HEK293 (cell line): ENCODE measurements at regions not wholly inside any gene's neighbourhood (a gene's known extent, or its start where the extent isn't known, plus 50 kb on each side); places are given as distances from the start of the nearest gene placed in this dataset.

Experiments used
- CTCF ChIP-seq: fragments of 450-650 bp; formaldehyde crosslinking; IDR thresholded peaks from 2 replicates; pipeline ENCODE4 v1.5.1; 2016; ENCODE audit warnings: missing biosample characterization, missing genetic modification characterization
- RBAK ChIP-seq: fragments of 450-650 bp; formaldehyde crosslinking; IDR thresholded peaks from 2 replicates; pipeline ENCODE4 v1.5.1; 2016; ENCODE audit warnings: missing biosample characterization, missing genetic modification characterization
- ZFP37 ChIP-seq: fragments of 450-650 bp; formaldehyde crosslinking; IDR thresholded peaks from 2 replicates; pipeline ENCODE4 v1.5.1; 2016; ENCODE audit warnings: missing biosample characterization, missing genetic modification characterization
- ZNF416 ChIP-seq: fragments of 450-650 bp; formaldehyde crosslinking; IDR thresholded peaks from 2 replicates; pipeline ENCODE4 v1.5.1; 2016; ENCODE audit warnings: missing biosample characterization, missing genetic modification characterization
- ZNF501 ChIP-seq: fragments of 450-650 bp; formaldehyde crosslinking; IDR thresholded peaks from 2 replicates; pipeline ENCODE4 v1.5.1; 2016; ENCODE audit warnings: missing biosample characterization, missing genetic modification characterization
- TF ChIP-seq, protein P1 (sequence below): fragments of 450-650 bp; formaldehyde crosslinking; IDR thresholded peaks from 2 replicates; pipeline ENCODE4 v1.5.1; 2016; ENCODE audit warnings: missing biosample characterization, missing genetic modification characterization, low read depth

- TF ChIP-seq CTCF (tag by site-specific recombination) = no peak
- no peak for TF ChIP-seq ZNF416
- TF ChIP-seq ZNF501 (tag by site-specific recombination) = no peak
- TF ChIP-seq, protein P1, sequence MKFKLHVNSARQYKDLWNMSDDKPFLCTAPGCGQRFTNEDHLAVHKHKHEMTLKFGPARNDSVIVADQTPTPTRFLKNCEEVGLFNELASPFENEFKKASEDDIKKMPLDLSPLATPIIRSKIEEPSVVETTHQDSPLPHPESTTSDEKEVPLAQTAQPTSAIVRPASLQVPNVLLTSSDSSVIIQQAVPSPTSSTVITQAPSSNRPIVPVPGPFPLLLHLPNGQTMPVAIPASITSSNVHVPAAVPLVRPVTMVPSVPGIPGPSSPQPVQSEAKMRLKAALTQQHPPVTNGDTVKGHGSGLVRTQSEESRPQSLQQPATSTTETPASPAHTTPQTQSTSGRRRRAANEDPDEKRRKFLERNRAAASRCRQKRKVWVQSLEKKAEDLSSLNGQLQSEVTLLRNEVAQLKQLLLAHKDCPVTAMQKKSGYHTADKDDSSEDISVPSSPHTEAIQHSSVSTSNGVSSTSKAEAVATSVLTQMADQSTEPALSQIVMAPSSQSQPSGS (tag by site-specific recombination) = no peak
- no peak for TF ChIP-seq ZFP37 (tag by site-specific recombination)
- no peak for TF ChIP-seq RBAK (tag by site-specific recombination)
Observed at GRCh38 chr4:20087522-20087911, 164.2 kb upstream of the SLIT2 start.
